HepG2 (cell line): ENCODE measurements at regions not wholly inside any gene's neighbourhood (a gene's known extent, or its start where the extent isn't known, plus 50 kb on each side); places are given as distances from the start of the nearest gene placed in this dataset.

ENCODE experiments used
- ATAC-seq: fragments of 200-7000 bp; cut with Tn5 transposase; 3 replicates; pipeline ENCODE4 v1.9.1; 2020; ENCODE audit warnings: mild to moderate bottlenecking, moderate library complexity
- BruUV-seq: library from RNA; stranded (reverse); fragments of 400-500 nt; replicated peaks from 2 replicates; lab custom pipeline; 2021; lab: Mats Ljungman, UMichigan
- CTCF ChIA-PET: fragments of 300-600 bp; formaldehyde crosslinking; extraction: SDS; loops from one replicate; lab custom pipeline; 2021; ENCODE audit warnings: low total read pairs, inconsistent platforms, low intra/inter-chr PET ratio; lab: Yijun Ruan, JAX
- POLR2A ChIA-PET: fragments of 350-600 bp; sonication (Branson Sonifier 250); formaldehyde crosslinking; loops from one replicate; lab custom pipeline; 2020; ENCODE audit warnings: antibody characterized with exemption, inconsistent platforms; lab: Yijun Ruan, JAX
- DNase-seq: peaks from one replicate; pipeline ENCODE4 v3.0.0-alpha.2; 2015; ENCODE audit warnings: low spot score
- FAIRE-seq: peaks from 3 replicates; lab custom pipeline; 2011; peaks lifted over from hg19 to GRCh38; lab: Jason Lieb, UNC
- H2AFZ ChIP-seq: one replicate; pipeline ENCODE4 v1.6.1; 2011; ENCODE audit warnings: low read length, inconsistent platforms
- H3K27ac ChIP-seq: fragments of 300-600 bp; 3 replicates; pipeline ENCODE4 v1.8.0; 2011; ENCODE audit warnings: mixed run types, mild to moderate bottlenecking, mixed read lengths, low read length, inconsistent platforms; ENCODE audit not compliant: insufficient read depth; ENCODE audit errors: extremely low read length
- H3K27me3 ChIP-seq, 2 experiments: fragments of 200-600 bp in 1 of 2; 2 replicates in 1 of 2; 3 replicates in 1 of 2; pipeline versions ENCODE4 v1.6.0 to v1.8.0; 2011; ENCODE audit warnings: low read length in 2 of 2, mild to moderate bottlenecking in 2 of 2, moderate library complexity in 2 of 2, inconsistent platforms in 1 of 2; ENCODE audit not compliant: insufficient read depth in 2 of 2, control insufficient read depth in 1 of 2
- H3K36me3 ChIP-seq, 2 experiments: fragments of 200-600 bp in 1 of 2; replicated peaks in 1 of 2; 2 replicates in 1 of 2; 3 replicates in 1 of 2; pipeline versions ENCODE4 v1.5.1 to v1.8.0; 2011; ENCODE audit warnings: low read length in 2 of 2, inconsistent platforms in 1 of 2; ENCODE audit not compliant: insufficient read depth in 2 of 2, control insufficient read depth in 1 of 2
- H3K4me1 ChIP-seq: 2 replicates; pipeline ENCODE4 v1.5.1; 2012; ENCODE audit warnings: low read length, inconsistent platforms; ENCODE audit not compliant: insufficient read depth
- H3K4me2 ChIP-seq: 2 replicates; pipeline ENCODE4 v1.6.0; 2011; ENCODE audit warnings: low read depth, low read length, inconsistent platforms
- H3K4me3 ChIP-seq, 3 experiments: fragments of 200-600 bp in 1 of 3; sonication (generic), shearing (Covaris generic) in 1 of 3; replicated peaks in 1 of 3; 2 replicates each; pipeline ENCODE4 v1.5.1; 2011 to 2016; ENCODE audit warnings: low read length in 3 of 3, inconsistent platforms in 2 of 3, low read depth in 2 of 3, mild to moderate bottlenecking in 2 of 3, control low read depth in 1 of 3, mixed read lengths in 1 of 3; ENCODE audit not compliant: insufficient read depth in 1 of 3
- H3K79me2 ChIP-seq: one replicate; pipeline ENCODE4 v1.6.1; 2011; ENCODE audit warnings: low read length, inconsistent platforms; ENCODE audit not compliant: insufficient read depth
- H3K9ac ChIP-seq: 2 replicates; pipeline ENCODE4 v1.6.0; 2011; ENCODE audit warnings: mild to moderate bottlenecking, low read depth, low read length, inconsistent platforms; ENCODE audit not compliant: insufficient read depth
- H3K9me3 ChIP-seq: 2 replicates; pipeline ENCODE4 v1.5.1; 2012; ENCODE audit warnings: mild to moderate bottlenecking, low read length
- H4K20me1 ChIP-seq: 2 replicates; pipeline ENCODE4 v1.6.0; 2011; ENCODE audit warnings: inconsistent platforms, mild to moderate bottlenecking, low read length, moderate library complexity; ENCODE audit not compliant: insufficient read depth
- ATF7 ChIP-seq, 2 experiments: fragments of 450-650 bp in 1 of 2; sonication (generic) in 1 of 2; formaldehyde crosslinking in 1 of 2; IDR thresholded peaks; 2 replicates each; pipeline versions ENCODE4 v1.4.0 to v1.6.1; 2016 to 2020; ENCODE audit warnings: antibody characterized with exemption in 1 of 2, mild to moderate bottlenecking in 1 of 2, missing genetic modification reagents in 1 of 2
- CEBPB ChIP-seq: IDR thresholded peaks from 2 replicates; pipeline ENCODE4 v1.6.1; 2011; ENCODE audit warnings: low read depth, low read length, improper control_type of control experiment, borderline replicate concordance
- JUND ChIP-seq: sonication (generic); formaldehyde crosslinking; IDR thresholded peaks from 2 replicates; pipeline ENCODE4 v1.8.0; 2022; ENCODE audit warnings: mild to moderate bottlenecking, missing genetic modification reagents
- RAD51 ChIP-seq: fragments of 450-650 bp; IDR thresholded peaks from 2 replicates; pipeline ENCODE4 v1.6.1; 2016; ENCODE audit warnings: borderline replicate concordance
- TEAD2 ChIP-seq: sonication (generic); formaldehyde crosslinking; IDR thresholded peaks from 2 replicates; pipeline ENCODE4 v1.9.0; 2021; ENCODE audit warnings: missing genetic modification reagents
- ZBTB10 ChIP-seq: sonication (generic); formaldehyde crosslinking; IDR thresholded peaks from 2 replicates; pipeline ENCODE4 v1.4.0; 2020; ENCODE audit warnings: missing genetic modification reagents, borderline replicate concordance
- ZNF558 ChIP-seq: sonication (generic); formaldehyde crosslinking; IDR thresholded peaks from 2 replicates; pipeline ENCODE4 v1.9.0; 2022; ENCODE audit warnings: mild to moderate bottlenecking, missing genetic modification reagents, borderline replicate concordance
- WGBS: methylation state at CpG from one replicate; pipeline ENCODE4 v1.1.6; 2017; ENCODE audit warnings: low lambda C conversion rate; 5-methylcytosine and 5-hydroxymethylcytosine counted together
- in situ Hi-C: cut with HindIII; loops from 2 replicates; pipeline ENCODE4 v1.10.0; 2017; ENCODE audit warnings: low pct_unique_long_range_greater_than_20kb; ENCODE audit not compliant: extremely low pct_ligation_motif_present
- intact Hi-C: fragments of 100-400 bp; cut with micrococcal nuclease; formaldehyde crosslinking; loops from one replicate; pipeline ENCODE4 v1.10.0; 2022; ENCODE audit not compliant: unreplicated experiment

GRCh38 chr12:127685491-127685890 is 581.5 kb upstream of the TMEM132C start:
- DNase-seq (no peak), ATAC-seq (no peak), FAIRE-seq (no peak)
- TF ChIP-seq JUND (no peak), ZBTB10 (CRISPR knock-in tag) (no peak), ATF7 (IDR thresholded peaks at IDR 0.05) (peak; percentile 14; the same call in 1 of the 2 replicates), ATF7 (CRISPR knock-in tag; IDR thresholded peaks at IDR 0.05) (no peak), CEBPB (0 out of 2 replicates have a peak, but pooled peaks have one; percentile 25)
- H3K4me3 ChIP-seq, result no peak overlapping the region
- WGBS, result 3% methylated on average over 2 of the region's 2 CpGs
- no TSS peak for BruUV-seq
- POLR2A ChIA-PET, result no interaction called here
- CTCF ChIA-PET, result no interaction called here
- H4K20me1 ChIP-seq, result no peaks in the 10 kb centered on the region
- no peaks in the 10 kb centered on the region for H3K4me1 ChIP-seq
- intact Hi-C loops, result no loop called here
- no peaks in the 10 kb centered on the region for H3K79me2 ChIP-seq
- no peak overlapping the region for H2AFZ ChIP-seq
- no peak overlapping the region for H3K27ac ChIP-seq
- in situ Hi-C loops, result loop anchor here (25.0 kb wide), 1 partner anchor 573 kb away; no protein-coding TSS in a partner anchor
- H3K27me3 ChIP-seq, result peaks cover 0 to 2% of the 10 kb centered on the region in 2 experiments; a peak in 1 of 5 replicates
- H3K9me3 ChIP-seq, result no peaks in the 10 kb centered on the region
- H3K36me3 ChIP-seq, result no peaks in the 10 kb centered on the region
- H3K4me2 ChIP-seq, result no peak overlapping the region
- H3K9ac ChIP-seq, result no peak overlapping the region

GRCh38 chr12:127685931-127686330 is 581.0 kb upstream of the TMEM132C start:
- CTCF ChIA-PET, result no interaction called here
- no peaks in the 10 kb centered on the region for H3K9me3 ChIP-seq
- POLR2A ChIA-PET, result no interaction called here
- no peak overlapping the region for H3K4me2 ChIP-seq
- no peak overlapping the region for H3K9ac ChIP-seq
- no peaks in the 10 kb centered on the region for H3K36me3 ChIP-seq
- H3K27me3 ChIP-seq, result peaks cover 0 to 2% of the 10 kb centered on the region in 2 experiments; a peak in 1 of 5 replicates
- no peak overlapping the region for H3K4me3 ChIP-seq
- H3K4me1 ChIP-seq, result no peaks in the 10 kb centered on the region
- H4K20me1 ChIP-seq, result no peaks in the 10 kb centered on the region
- intact Hi-C loops, result no loop called here
- no TSS peak for BruUV-seq
- H3K79me2 ChIP-seq, result no peaks in the 10 kb centered on the region
- DNase-seq, result no peak
- TF ChIP-seq ZNF558 (CRISPR knock-in tag) (no peak), RAD51 (peak; percentile 58; the same call in 1 of the 2 replicates), TEAD2 (CRISPR knock-in tag) (no peak)
- TF ChIP-seq, all 625 proteins: peak for 1
- in situ Hi-C loops, result loop anchor here (25.0 kb wide), 1 partner anchor 574 kb away; no protein-coding TSS in a partner anchor
- Histone ChIP-seq H3K27ac (no peak overlapping the region), H2AFZ (no peak overlapping the region)
- ATAC-seq (no peak), FAIRE-seq (no peak)
- 3% methylated on average over 9 of the region's 9 CpGs for whole genome bisulfite sequencing
